ENCODE measurements at regions not wholly inside any gene's neighbourhood (a gene's known extent, or its start where the extent isn't known, plus 50 kb on each side); places are given as distances from the start of the nearest gene placed in this dataset.

GRCh38 chr3:182697345-182697919 lies 95.9 kb upstream of the ATP11B start:
- H3K4me3 ChIP-seq (ENCODE audit: low read length), result no peak overlapping the region
- no peak for DNase-seq (ENCODE audit: low read depth, low spot score)

DNA sequence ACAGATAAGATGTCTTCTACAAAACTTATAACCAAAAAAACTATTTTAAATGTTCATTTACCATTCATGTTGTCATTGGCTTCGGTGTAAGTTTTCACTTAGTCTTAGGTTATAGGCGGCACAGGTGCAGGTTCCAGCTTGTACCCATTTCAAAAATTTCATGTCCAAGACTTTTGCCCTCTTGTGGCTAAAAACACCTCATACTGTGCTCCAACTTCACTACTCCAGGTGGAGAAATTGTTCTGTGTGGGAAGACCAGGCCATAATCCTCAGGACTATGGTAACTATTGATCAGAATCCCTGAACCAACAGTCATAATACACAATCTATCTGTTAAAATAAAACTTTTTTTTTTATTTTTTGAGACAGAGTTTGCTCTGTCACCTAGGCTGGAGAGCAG lies 95.2 kb upstream of the ATP11B start:
- no peak for DNase-seq (ENCODE audit: low read depth, low spot score)
- no peak overlapping the region for H3K4me3 ChIP-seq (ENCODE audit: low read length)

DNA sequence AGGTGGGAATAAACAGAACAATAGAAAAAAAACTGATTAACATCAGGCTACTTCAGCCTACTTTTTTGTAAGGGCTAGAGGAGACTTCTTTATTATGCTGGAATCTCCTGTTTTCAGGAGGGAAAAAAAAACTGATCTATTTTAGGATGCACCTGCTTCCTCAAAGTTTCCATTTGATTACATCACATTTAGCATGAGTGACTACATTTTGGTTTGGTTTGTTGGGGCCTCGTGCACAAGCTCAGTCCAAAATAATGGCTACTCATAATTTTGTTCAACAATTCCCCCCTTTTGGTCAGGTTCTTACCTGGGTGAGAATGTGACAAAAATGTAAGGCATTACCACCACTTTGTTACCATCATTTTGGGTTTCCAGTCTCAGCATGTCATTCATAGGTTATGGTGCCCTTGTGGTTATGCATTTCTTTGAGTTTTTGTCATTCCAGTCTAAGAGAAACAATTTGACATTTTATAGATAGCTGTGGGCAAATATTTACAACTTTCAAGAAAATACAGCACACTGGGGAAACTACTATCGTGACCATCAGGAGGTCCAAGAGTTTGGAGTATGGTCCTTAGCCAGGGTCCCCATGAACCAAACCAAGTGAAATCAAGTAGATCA lies 93.6 kb upstream of the ATP11B start:
- DNase-seq (ENCODE audit: low read depth, low spot score), result no peak
- no peak overlapping the region for H3K4me3 ChIP-seq (ENCODE audit: low read length)

GRCh38 chr3:182702216-182702615 lies 91.1 kb upstream of the ATP11B start:
- DNase-seq (ENCODE audit: low read depth, low spot score), result no peak
- no peak overlapping the region for H3K4me3 ChIP-seq (ENCODE audit: low read length)

- no peak overlapping the region for H3K4me3 ChIP-seq (ENCODE audit: low read length)
- no peak for DNase-seq (ENCODE audit: low read depth, low spot score)
These were observed 90.1 kb upstream of the ATP11B start for GRCh38 chr3:182703233-182703632.

DNA sequence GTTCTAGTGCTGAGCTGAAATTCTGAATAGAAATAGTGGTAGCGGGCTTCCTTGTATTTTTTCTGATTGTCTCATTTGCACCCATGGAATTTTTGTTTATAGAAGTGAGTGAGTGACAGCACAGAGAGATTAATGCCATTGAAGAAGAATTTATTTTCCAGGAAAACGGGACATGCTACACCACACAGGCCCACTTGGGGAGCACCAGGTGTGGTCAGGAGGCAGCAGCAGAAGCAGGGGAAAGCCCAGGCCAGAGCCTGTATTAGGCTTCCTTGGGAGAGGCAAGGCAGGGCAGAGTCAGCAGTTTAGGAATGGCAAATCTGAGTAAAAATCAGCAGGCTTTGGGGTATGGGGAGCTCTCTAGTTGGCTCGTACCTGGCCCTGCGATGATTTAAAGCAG lies 88.4 kb upstream of the ATP11B start:
- no peak overlapping the region for H3K4me3 ChIP-seq (ENCODE audit: low read length)
- no peak for DNase-seq (ENCODE audit: low read depth, low spot score)

GRCh38 chr3:182708810-182709209 lies 84.5 kb upstream of the ATP11B start:
- no peak overlapping the region for H3K4me3 ChIP-seq (ENCODE audit: low read length)
- no peak for DNase-seq (ENCODE audit: low read depth, low spot score)

DNA sequence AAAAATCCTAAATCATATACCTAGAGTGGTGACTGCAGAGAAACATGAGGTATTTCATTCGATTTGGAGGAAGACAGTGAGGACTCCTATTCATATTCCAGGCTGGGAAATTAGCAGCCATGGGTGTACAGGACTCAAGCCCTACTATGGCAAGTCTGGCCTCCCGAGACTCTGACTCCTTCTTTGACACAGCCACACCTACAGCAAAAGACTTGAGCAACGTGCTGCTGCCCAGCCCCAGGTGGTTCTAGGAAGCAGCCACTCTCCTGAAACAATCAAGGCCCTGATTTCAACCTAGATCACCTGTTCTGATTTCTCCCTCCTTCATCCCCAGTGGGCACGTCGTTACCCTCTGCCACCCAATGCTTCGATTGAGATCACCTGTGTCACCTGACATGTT lies 84.0 kb upstream of the ATP11B start:
- no peak overlapping the region for H3K4me3 ChIP-seq (ENCODE audit: low read length)
- DNase-seq (ENCODE audit: low read depth, low spot score), result no peak

DNA sequence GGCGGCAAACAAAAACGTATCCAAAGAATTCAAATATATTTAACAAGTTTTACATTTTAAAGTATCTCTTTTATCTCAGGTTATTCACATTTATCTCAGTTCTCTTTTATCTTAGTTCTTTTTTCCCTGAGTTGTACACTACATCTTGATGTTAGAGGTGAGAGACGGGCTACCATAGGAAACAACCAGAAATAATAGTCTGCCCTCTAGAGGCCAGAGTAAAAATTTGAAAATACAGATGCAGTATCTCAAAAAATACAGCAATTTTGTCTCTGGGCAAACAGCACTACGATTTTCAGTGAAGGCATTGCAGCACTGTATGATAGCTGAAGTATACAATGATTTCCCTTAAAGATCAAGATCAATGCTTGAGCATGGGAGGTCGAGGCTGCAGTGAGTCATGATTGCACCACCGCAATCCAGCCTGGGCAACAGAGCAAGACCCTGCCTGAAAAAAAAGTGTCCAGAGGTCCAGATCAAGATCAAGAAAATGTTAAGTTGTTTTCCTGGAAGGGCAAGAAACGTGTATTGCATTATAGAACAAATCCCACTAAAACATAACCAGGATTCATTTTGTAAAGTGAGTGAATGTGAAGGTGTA lies 82.6 kb upstream of the ATP11B start:
- DNase-seq (ENCODE audit: low read depth, low spot score), result peak; percentile 20
- no peak overlapping the region for H3K4me3 ChIP-seq (ENCODE audit: low read length)

DNA sequence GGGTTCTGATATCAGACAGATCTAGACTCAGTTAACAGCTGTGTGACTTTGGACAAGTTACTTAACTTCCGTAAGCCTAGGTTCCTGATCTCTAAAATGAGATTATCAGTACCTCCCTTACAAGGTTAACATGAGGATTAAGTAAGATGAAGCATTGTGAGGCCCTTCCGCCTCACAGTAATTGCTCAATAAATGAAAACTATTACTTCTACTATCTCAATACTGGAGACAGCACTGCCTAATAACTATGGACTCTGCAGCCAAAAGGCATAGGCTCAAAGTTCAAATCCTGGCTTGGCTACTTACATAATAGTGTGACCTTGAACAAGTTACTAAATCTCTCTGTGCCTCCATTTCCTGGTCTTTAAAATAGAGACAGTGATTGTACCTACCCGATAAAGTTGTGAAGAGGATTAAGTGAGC lies 82.0 kb upstream of the ATP11B start:
- no peak for DNase-seq (ENCODE audit: low read depth, low spot score)
- H3K4me3 ChIP-seq (ENCODE audit: low read length), result no peak overlapping the region

GRCh38 chr3:182711853-182712252 lies 81.5 kb upstream of the ATP11B start:
- no peak for DNase-seq (ENCODE audit: low read depth, low spot score)
- no peak overlapping the region for H3K4me3 ChIP-seq (ENCODE audit: low read length)

DNA sequence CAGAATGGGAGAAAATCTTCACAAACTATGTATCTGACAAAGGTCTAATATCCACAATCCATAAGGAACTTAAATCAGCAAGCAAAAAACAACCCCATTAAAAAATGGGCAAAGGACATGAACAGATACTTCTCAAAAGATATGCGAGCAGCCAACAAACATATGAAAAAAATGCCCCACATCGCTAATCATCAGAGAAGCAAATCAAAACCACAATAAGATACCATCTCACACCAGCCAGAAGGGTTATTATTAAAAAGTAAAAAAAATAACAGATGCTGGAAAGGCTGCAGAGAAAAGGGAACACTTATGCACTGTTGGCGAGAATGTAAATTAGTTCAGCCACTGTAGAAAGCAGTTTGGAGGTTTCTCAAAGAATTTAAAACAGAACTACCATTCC lies 80.2 kb upstream of the ATP11B start:
- DNase-seq (ENCODE audit: low read depth, low spot score), result no peak
- H3K4me3 ChIP-seq (ENCODE audit: low read length), result no peak overlapping the region

- H3K4me3 ChIP-seq (ENCODE audit: low read length), result no peak overlapping the region
- peak; percentile 61 for DNase-seq (ENCODE audit: low read depth, low spot score)
These were observed 79.4 kb upstream of the ATP11B start for GRCh38 chr3:182713743-182714517.

DNA sequence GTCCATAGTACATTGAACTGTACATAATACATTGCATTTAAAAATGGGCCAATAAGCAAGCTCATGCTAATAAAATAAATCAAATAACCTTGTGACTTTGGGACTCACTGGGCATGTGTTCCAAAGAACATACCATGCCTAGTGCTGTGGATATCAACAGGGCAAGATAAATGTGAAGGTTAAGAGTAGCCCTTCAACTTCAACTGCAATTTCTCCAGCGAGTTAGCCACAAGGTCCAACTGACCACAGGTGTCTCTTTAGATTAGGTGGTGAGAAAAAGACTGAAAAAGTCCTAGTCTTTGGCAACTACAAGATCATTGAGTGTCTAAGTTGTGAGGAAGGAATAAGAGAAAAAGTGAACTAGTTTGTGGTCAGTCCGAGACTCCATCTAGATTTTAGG lies 78.3 kb upstream of the ATP11B start:
- no peak for DNase-seq (ENCODE audit: low read depth, low spot score)
- H3K4me3 ChIP-seq (ENCODE audit: low read length), result no peak overlapping the region

- H3K4me3 ChIP-seq (ENCODE audit: low read length), result no peak overlapping the region
- DNase-seq (ENCODE audit: low read depth, low spot score), result no peak
These were observed 77.1 kb upstream of the ATP11B start for GRCh38 chr3:182716114-182716688.

- no peak overlapping the region for H3K4me3 ChIP-seq (ENCODE audit: low read length)
- DNase-seq (ENCODE audit: low read depth, low spot score), result peak; percentile 10
These were observed 76.1 kb upstream of the ATP11B start for GRCh38 chr3:182717216-182717615.

GRCh38 chr3:182722907-182723306 lies 70.4 kb upstream of the ATP11B start:
- H3K4me3 ChIP-seq (ENCODE audit: low read length), result no peak overlapping the region
- DNase-seq (ENCODE audit: low read depth, low spot score), result no peak

GRCh38 chr3:182723596-182723995 lies 69.7 kb upstream of the ATP11B start:
- DNase-seq (ENCODE audit: low read depth, low spot score), result no peak
- H3K4me3 ChIP-seq (ENCODE audit: low read length), result no peak overlapping the region

DNA sequence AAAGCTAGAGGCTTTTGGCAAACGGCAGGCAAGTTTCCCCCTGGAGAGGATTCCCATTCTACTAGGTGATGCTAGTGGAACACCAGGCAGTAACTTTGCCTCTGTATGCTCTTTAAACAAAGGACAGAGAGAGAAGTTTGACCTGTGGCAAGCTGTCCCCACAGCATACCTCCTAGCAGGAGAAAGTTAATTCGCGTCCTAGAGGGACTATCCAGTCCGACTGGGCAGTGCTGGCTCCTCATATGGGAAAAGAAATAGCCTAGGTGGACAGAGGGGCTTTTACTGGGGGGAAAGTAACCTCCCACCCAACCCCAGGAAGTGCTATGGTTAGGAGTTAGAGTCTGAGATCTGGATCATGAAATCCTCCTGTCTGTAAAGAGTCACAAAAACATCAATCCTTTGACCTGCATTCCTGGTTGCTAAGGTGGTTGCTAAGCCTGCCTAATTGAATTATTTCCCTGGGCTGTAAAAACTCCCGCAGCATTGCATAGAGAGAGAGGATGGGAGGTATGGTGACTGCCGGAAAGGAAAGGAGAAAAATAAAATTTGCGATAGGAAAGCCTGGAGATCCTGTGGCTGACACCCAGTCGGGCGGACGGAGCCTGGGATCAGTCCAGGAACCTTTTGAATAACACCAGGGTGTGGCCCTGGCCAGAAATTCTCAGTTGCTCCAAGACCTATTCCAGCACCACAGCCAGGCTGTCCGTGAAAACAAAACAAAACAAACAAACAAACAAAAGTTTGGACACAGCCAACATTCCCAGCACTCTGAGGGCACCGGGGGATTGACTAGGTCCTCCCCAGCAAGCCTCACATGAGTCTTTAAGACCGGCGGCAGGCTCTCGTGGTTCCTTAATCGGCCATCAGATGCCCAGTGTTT lies 67.7 kb upstream of the ATP11B start:
- H3K4me3 ChIP-seq (ENCODE audit: low read length), result no peak overlapping the region
- no peak for DNase-seq (ENCODE audit: low read depth, low spot score)

All from Jurkat, Clone E6-1 (cell line).